Trophoblast cell (in vitro differentiated cells and primary cell): ENCODE measurements at regions not wholly inside any gene's neighbourhood (a gene's known extent, or its start where the extent isn't known, plus 50 kb on each side); places are given as distances from the start of the nearest gene placed in this dataset.

Experiments
- DNase-seq, 2 donors: peaks; one replicate each; pipeline ENCODE4 v3.0.0-alpha.2; 2016
- H2AFZ ChIP-seq: 2 replicates; pipeline ENCODE4 v1.6.1; 2013; ENCODE audit warnings: low read length, moderate library complexity, mild to moderate bottlenecking; ENCODE audit not compliant: insufficient read depth, poor library complexity
- H2AK5ac ChIP-seq: 2 replicates; pipeline ENCODE4 v1.6.1; 2013; ENCODE audit warnings: mild to moderate bottlenecking, low read length
- H2BK120ac ChIP-seq: 2 replicates; pipeline ENCODE4 v1.6.1; 2013; ENCODE audit warnings: low read length, mild to moderate bottlenecking, moderate library complexity; ENCODE audit not compliant: insufficient read depth, poor library complexity
- H2BK12ac ChIP-seq: 2 replicates; pipeline ENCODE4 v1.6.1; 2013; ENCODE audit warnings: mild to moderate bottlenecking, low read length, moderate library complexity
- H2BK5ac ChIP-seq: 2 replicates; pipeline ENCODE4 v1.6.1; 2013; ENCODE audit warnings: low read length, low read depth, moderate library complexity, mild to moderate bottlenecking; ENCODE audit not compliant: poor library complexity
- H3K14ac ChIP-seq: 2 replicates; pipeline ENCODE4 v1.6.1; 2013; ENCODE audit warnings: mild to moderate bottlenecking, low read length
- H3K18ac ChIP-seq: 2 replicates; pipeline ENCODE4 v1.6.1; 2013; ENCODE audit warnings: mild to moderate bottlenecking, low read length
- H3K23ac ChIP-seq: 2 replicates; pipeline ENCODE4 v1.6.1; 2013; ENCODE audit warnings: low read length
- H3K27ac ChIP-seq: 2 replicates; pipeline ENCODE4 v1.5.1; 2013; ENCODE audit warnings: low read depth, mild to moderate bottlenecking, inconsistent platforms, low read length, moderate library complexity
- H3K27me3 ChIP-seq: 2 replicates; pipeline ENCODE4 v1.6.1; 2013; ENCODE audit warnings: inconsistent platforms, mild to moderate bottlenecking, low read length, moderate library complexity; ENCODE audit not compliant: insufficient read depth
- H3K36me3 ChIP-seq, 2 experiments: 1 replicate in 1 of 2; 2 replicates in 1 of 2; pipeline ENCODE4 v1.6.1; 2013; ENCODE audit warnings: low read length in 2 of 2, mild to moderate bottlenecking in 2 of 2, moderate library complexity in 1 of 2; ENCODE audit not compliant: insufficient read depth in 2 of 2, control insufficient read depth in 1 of 2
- H3K4ac ChIP-seq: 2 replicates; pipeline ENCODE4 v1.6.1; 2013; ENCODE audit warnings: low read depth, mild to moderate bottlenecking, low read length, moderate library complexity
- H3K4me1 ChIP-seq, 2 experiments: 1 replicate in 1 of 2; 2 replicates in 1 of 2; pipeline ENCODE4 v1.6.1; 2013; ENCODE audit warnings: low read length in 2 of 2, mild to moderate bottlenecking in 2 of 2, moderate library complexity in 1 of 2; ENCODE audit not compliant: insufficient read depth in 2 of 2, control insufficient read depth in 1 of 2
- H3K4me2 ChIP-seq: 2 replicates; pipeline ENCODE4 v1.6.1; 2013; ENCODE audit warnings: inconsistent platforms, mild to moderate bottlenecking, low read length, moderate library complexity
- H3K4me3 ChIP-seq: 2 replicates; pipeline ENCODE4 v1.5.1; 2013; ENCODE audit warnings: mild to moderate bottlenecking, low read depth, low read length, inconsistent platforms
- H3K79me1 ChIP-seq: one replicate; pipeline ENCODE4 v1.6.1; 2013; ENCODE audit warnings: low read length
- H3K79me2 ChIP-seq: 2 replicates; pipeline ENCODE4 v1.6.1; 2013; ENCODE audit warnings: low read length, mild to moderate bottlenecking; ENCODE audit not compliant: control insufficient read depth, insufficient read depth, poor library complexity
- H3K9ac ChIP-seq: 2 replicates; pipeline ENCODE4 v1.6.1; 2013; ENCODE audit warnings: mild to moderate bottlenecking, low read length
- H3K9me3 ChIP-seq: 2 replicates; pipeline ENCODE4 v1.6.1; 2013; ENCODE audit warnings: low read depth, mild to moderate bottlenecking, control low read depth, inconsistent platforms, low read length; ENCODE audit not compliant: insufficient read depth
- H4K12ac ChIP-seq: 2 replicates; pipeline ENCODE4 v1.6.1; 2013; ENCODE audit warnings: low read depth, mild to moderate bottlenecking, low read length, moderate library complexity
- H4K8ac ChIP-seq: 2 replicates; pipeline ENCODE4 v1.6.1; 2013; ENCODE audit warnings: low read depth, mild to moderate bottlenecking, low read length, moderate library complexity
- H4K91ac ChIP-seq: one replicate; pipeline ENCODE4 v1.6.1; 2013; ENCODE audit warnings: low read depth, mild to moderate bottlenecking, low read length, moderate library complexity
- WGBS: extraction: QIAGEN DNeasy Blood & Tissue Kit; methylation state at CpG from one replicate; pipeline ENCODE4 v1.1.7; 2013; ENCODE audit warnings: missing lambda C conversion rate; ENCODE audit not compliant: insufficient read length, insufficient coverage; ENCODE audit errors: extremely low coverage; 5-methylcytosine and 5-hydroxymethylcytosine counted together

DNA sequence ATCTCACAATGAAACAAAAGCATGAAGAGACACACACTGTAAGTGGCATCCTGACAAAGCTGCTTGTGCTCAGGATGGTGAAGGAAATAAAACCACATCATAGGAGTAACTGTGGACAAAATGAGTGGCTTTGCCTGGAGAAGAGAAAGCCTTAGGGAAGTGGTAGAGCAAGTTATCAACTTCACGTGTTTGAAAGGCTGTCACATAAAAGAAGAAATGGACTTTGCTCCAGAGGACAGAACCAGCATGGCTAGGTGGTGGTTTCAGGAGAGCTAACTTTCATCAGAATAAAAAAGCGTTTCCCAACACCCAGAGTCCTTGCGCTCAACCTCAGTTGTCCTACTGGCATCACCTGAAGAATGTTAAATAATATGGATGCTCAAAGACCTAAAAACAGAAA lies 139.9 kb downstream of the SETD4 start:
- Histone ChIP-seq H2AK5ac (no peak overlapping the region), H3K79me1 (no peaks in the 10 kb centered on the region), H3K4me1 (no peaks in the 10 kb centered on the region), H2BK12ac (no peak overlapping the region), H3K27ac (no peak overlapping the region), H3K36me3 (no peaks in the 10 kb centered on the region), H3K18ac (no peak overlapping the region), H3K27me3 (no peaks in the 10 kb centered on the region), H4K8ac (no peak overlapping the region), H4K91ac (no peak overlapping the region), H3K79me2 (no peaks in the 10 kb centered on the region), H3K4me2 (no peak overlapping the region), H3K4ac (no peak overlapping the region), H2BK120ac (no peak overlapping the region), H2BK5ac (no peak overlapping the region), H3K14ac (no peak overlapping the region), H3K9ac (no peak overlapping the region), H3K4me3 (no peak overlapping the region), H3K9me3 (no peaks in the 10 kb centered on the region), H2AFZ (no peak overlapping the region), H4K12ac (no peak overlapping the region), H3K23ac (no peak overlapping the region)
- WGBS: no CpG with 5 or more reads among the region's 3 CpGs
- DNase-seq: no peak

DNA sequence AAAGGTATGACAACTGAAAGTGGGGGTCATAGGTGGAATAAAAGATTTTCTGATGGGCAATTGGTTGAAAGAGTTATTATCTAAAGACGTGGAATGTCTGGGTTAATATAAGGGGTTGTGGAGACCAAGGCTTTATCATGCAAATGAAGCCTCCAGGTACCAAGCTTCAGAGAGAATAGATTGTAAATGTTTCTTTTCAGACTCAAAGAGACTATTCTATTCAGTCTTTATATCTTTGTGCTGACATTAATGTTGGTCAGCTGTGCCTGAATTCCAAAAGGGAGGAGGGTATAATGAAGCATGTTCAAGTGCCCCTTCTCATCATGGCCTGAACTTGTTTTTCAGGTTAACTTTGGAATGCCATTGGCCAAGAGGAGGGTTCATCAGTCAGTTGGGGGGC lies 145.3 kb downstream of the SETD4 start:
- no peak overlapping the region for H3K9ac ChIP-seq
- H4K12ac ChIP-seq: no peak overlapping the region
- no peak overlapping the region for H2AK5ac ChIP-seq
- H4K8ac ChIP-seq: no peak overlapping the region
- H3K18ac ChIP-seq: no peak overlapping the region
- H4K91ac ChIP-seq: no peak overlapping the region
- no peak overlapping the region for H2AFZ ChIP-seq
- no peak overlapping the region for H3K4ac ChIP-seq
- H3K4me3 ChIP-seq: no peak overlapping the region
- H3K4me2 ChIP-seq: no peak overlapping the region
- H3K79me1 ChIP-seq: no peaks in the 10 kb centered on the region
- H2BK120ac ChIP-seq: no peak overlapping the region
- DNase-seq: no peak
- H3K4me1 ChIP-seq: peaks cover 3 to 7% of the 10 kb centered on the region in 2 experiments
- no peaks in the 10 kb centered on the region for H3K27me3 ChIP-seq
- no peaks in the 10 kb centered on the region for H3K36me3 ChIP-seq
- no peak overlapping the region for H3K27ac ChIP-seq
- no peak overlapping the region for H3K14ac ChIP-seq
- no peaks in the 10 kb centered on the region for H3K79me2 ChIP-seq
- no peaks in the 10 kb centered on the region for H3K9me3 ChIP-seq
- no peak overlapping the region for H2BK12ac ChIP-seq
- WGBS: no CpG with 5 or more reads among the region's 1 CpG
- H2BK5ac ChIP-seq: no peak overlapping the region
- no peak overlapping the region for H3K23ac ChIP-seq

DNA sequence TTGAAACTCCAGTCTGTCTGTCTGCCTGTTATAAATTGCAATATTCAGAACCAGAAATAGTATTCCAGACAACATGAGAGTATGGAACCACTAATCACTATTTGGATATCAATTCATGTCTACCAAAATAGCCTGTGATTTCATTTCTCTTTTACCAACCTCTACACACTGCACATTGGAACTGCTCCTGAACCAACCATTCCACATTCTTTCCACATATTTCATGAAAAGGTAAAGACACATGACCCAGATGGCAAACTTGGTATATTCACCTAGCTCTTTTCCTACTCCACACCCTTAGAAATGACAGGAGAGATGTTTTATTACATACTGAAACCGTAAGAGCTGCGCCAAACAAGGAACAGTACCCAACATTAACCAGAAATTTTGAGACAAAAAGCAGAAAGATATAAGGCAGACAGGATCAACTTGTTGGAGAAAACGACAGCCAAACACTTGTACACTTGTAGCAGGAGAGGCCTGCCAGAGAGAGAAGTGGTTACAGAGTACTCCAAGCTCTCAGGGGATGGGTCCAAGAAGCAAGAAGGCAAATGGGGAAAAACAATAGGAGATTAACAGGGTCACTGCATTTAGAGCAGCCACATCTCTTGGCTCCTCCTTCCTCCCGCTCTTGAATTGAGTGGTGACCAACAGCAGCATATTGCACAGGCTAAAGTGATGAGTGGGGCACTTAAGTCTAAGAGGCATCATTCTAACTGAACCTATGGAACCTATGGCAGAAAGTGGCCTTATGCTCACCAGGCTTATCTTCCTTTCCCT lies 148.7 kb downstream of the SETD4 start:
- H2AK5ac ChIP-seq: no peak overlapping the region
- no peaks in the 10 kb centered on the region for H3K27me3 ChIP-seq
- no peak overlapping the region for H2BK120ac ChIP-seq
- H3K4me2 ChIP-seq: no peak overlapping the region
- H2AFZ ChIP-seq: no peak overlapping the region
- peaks cover 8 to 12% of the 10 kb centered on the region in 2 experiments for H3K4me1 ChIP-seq
- H4K91ac ChIP-seq: no peak overlapping the region
- peak in 1 of 2 donors; percentile 60 for DNase-seq
- H3K27ac ChIP-seq: peak overlapping the region; percentile 17
- H3K4me3 ChIP-seq: no peak overlapping the region
- no CpG with 5 or more reads among the region's 4 CpGs for WGBS
- H3K79me2 ChIP-seq: no peaks in the 10 kb centered on the region
- no peak overlapping the region for H3K4ac ChIP-seq
- H4K8ac ChIP-seq: no peak overlapping the region
- peaks cover 2% of the 10 kb centered on the region for H3K9me3 ChIP-seq
- no peak overlapping the region for H2BK5ac ChIP-seq
- H3K9ac ChIP-seq: no peak overlapping the region
- H4K12ac ChIP-seq: no peak overlapping the region
- H3K14ac ChIP-seq: no peak overlapping the region
- H3K18ac ChIP-seq: no peak overlapping the region
- H3K36me3 ChIP-seq: no peaks in the 10 kb centered on the region
- H2BK12ac ChIP-seq: no peak overlapping the region
- H3K23ac ChIP-seq: no peak overlapping the region
- H3K79me1 ChIP-seq: no peaks in the 10 kb centered on the region

DNA sequence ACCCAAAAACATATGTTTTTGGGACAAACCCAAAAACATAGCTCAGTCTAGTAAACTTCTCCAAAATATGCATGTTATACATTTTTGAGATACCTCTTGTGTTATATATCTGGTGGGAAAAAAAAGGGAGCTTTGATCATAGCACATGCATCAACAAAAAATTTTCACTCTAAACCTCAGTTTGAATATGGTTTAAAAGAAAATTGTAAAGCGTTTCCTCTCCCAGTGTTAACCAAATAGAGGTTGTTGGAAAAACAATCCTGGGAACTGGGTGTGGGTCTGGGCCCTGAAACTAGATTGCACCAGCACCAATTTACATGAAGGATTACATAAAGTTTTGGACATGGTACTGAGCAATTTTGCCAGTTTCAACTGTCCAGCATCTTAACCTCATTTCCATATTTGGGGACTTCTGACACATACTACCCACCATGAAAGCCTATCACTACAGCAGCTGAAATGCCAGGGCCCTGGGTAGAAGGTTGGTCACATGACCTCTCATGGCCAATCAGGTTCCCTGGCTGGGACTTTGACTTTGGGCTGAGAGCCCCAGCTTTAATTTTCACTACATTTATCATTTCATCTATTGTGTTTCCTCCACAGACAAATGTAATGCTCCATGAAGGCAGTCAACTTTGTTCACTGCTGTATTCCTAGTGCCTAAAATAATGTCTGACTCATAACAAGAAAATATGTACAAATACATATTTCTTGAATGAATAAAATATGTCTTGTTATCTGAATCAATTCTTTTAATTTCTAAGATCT lies 150.7 kb downstream of the SETD4 start:
- no CpG with 5 or more reads among the region's 1 CpG for WGBS

More for the DNA sequence above, 150.7 kb downstream of the SETD4 start:
- no peaks in the 10 kb centered on the region for H3K27me3 ChIP-seq
- no peak overlapping the region for H2AFZ ChIP-seq
- no peak overlapping the region for H3K18ac ChIP-seq
- H3K9ac ChIP-seq: no peak overlapping the region
- peaks cover 2% of the 10 kb centered on the region for H3K79me1 ChIP-seq
- no peak overlapping the region for H2BK12ac ChIP-seq
- H3K36me3 ChIP-seq: no peaks in the 10 kb centered on the region
- no peaks in the 10 kb centered on the region for H3K79me2 ChIP-seq
- peak in 1 of 2 donors; percentile 43 for DNase-seq
- H3K23ac ChIP-seq: no peak overlapping the region
- no peak overlapping the region for H3K4ac ChIP-seq
- no peak overlapping the region for H4K91ac ChIP-seq
- H2AK5ac ChIP-seq: no peak overlapping the region
- no peak overlapping the region for H2BK5ac ChIP-seq
- H3K4me1 ChIP-seq: peaks cover 8 to 14% of the 10 kb centered on the region in 2 experiments
- no peak overlapping the region for H2BK120ac ChIP-seq
- H4K12ac ChIP-seq: no peak overlapping the region
- H3K27ac ChIP-seq: no peak overlapping the region
- no peak overlapping the region for H3K14ac ChIP-seq
- H3K4me3 ChIP-seq: no peak overlapping the region
- H3K4me2 ChIP-seq: no peak overlapping the region
- no peak overlapping the region for H4K8ac ChIP-seq
- H3K9me3 ChIP-seq: peaks cover 2% of the 10 kb centered on the region
